HG03064 (cell line): ENCODE measurements at regions not wholly inside any gene's neighbourhood (a gene's known extent, or its start where the extent isn't known, plus 50 kb on each side); places are given as distances from the start of the nearest gene placed in this dataset.
"Not testable (repeated sequence)": the region's sequence is repeated elsewhere in the genome, so short reads cannot be mapped to it uniquely, and the experiment has no call there.

Experiments used
- ATAC-seq: cut with Tn5 transposase; IDR thresholded peaks from one replicate; pipeline ENCODE4 v1.9.1; 2021; ENCODE audit warnings: low read depth; ENCODE audit not compliant: unreplicated experiment

DNA sequence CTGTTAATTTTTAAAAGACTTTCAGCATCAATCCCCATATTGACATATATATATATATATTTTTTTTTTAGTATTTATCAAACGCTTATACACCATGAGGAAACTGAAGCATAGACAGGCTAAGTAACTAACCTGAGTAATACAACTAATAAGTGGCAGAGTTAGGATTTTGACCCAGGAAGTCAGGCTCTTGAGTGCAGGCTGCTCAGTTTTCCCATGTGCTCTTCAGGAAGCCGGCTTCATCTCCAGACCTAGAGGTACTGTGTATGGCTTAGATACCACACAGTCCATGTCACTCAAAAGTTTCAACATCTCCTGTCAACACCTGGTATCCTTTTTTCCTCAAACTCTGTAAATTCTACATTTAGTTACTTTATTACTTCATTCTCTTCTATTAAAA lies 841.7 kb upstream of the ACVR2A start:
- ATAC-seq, result no peak

DNA sequence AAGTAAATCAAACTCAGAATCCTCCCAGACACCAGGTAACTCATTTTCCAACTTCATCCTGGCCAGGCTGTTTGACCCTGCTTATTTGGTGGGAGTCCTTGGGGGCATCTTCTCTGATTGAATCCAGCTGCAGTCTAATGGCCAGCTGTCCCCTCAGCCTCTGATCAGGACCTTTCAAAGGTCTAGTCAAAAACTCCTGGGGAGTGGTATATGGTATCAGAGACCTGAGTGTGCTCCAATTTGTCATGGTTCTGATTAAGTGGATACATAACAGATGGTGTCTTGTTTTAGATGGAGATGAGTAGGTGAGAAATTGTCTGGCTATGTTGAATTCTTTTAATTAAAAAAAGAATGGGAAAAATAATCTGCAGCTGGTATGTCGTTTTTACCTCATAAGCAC lies 842.6 kb upstream of the ACVR2A start:
- no peak for ATAC-seq

DNA sequence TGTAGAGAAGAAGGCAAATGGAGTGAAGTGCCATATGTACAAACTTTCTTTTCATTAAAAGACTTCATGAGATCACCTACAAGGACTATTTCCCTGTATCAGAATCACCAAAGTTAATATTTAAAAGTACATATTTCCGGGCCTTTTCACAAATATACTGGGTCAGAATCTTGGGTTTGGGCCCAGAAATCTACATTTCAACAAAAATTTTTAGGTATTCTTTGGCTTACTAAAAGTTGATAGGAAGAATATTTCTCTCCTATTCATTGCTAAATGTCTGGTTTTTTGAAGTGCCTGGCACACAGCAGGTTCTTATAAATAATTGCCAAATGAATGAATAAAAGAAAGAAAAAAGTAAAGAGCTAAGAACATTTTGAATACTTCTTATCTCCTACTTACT lies 843.8 kb upstream of the ACVR2A start:
- ATAC-seq, result no peak

DNA sequence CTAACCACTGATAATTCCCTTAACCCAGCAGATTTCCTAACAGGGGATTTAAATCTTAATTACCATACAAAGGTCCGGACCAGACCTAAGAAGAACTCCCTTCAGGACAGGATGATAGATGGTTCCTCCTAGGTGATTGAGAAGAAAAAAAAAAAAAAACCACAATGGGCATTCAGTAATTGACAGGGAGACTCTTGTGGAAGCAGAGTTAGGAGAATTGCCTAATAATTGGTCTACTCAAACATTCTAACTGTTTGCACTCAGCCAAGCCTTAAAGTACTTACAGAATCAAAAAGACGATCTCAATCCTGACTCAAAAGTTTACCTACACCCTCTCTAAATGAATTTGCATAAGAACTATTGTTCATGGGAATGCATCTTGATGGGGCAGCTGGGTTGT lies 844.7 kb upstream of the ACVR2A start:
- ATAC-seq, result not testable (repeated sequence)

DNA sequence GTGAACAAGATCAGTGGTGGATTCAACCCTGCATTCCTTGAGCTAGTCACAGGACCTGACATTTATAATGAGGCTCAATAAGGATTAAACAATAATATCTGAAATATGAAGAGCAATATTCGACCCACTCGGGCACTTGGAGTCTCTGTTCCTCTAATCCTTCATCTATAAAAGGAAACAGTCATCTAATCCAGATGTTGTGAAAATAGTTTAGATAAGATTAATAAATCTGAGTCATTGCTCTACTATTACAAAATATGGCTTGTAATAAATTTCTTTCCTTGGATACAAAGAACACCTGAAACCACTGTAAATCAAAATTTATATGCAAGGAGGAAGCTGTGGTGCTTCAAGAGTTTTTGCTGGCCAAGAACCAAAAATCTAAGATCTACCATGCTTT lies 846.9 kb upstream of the ACVR2A start:
- ATAC-seq, result no peak

DNA sequence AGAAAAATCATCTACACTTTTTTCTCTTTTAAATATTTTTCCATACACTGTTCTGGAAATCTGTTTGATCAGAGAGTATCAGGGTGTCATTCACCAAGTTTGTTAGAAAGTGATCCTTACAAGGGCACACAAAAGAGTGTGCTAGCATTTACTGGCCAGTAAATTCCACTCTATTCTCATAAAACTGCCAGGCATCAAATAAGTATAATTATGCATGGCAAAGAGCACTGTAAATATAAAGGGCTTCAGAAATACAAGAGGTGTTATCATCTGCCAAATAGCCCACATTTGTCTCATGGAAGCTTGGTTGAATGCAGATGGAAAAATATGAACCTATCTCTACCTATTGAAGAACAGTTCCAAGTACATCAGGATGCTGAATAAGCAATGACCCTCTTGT lies 847.3 kb upstream of the ACVR2A start:
- ATAC-seq, result no peak

DNA sequence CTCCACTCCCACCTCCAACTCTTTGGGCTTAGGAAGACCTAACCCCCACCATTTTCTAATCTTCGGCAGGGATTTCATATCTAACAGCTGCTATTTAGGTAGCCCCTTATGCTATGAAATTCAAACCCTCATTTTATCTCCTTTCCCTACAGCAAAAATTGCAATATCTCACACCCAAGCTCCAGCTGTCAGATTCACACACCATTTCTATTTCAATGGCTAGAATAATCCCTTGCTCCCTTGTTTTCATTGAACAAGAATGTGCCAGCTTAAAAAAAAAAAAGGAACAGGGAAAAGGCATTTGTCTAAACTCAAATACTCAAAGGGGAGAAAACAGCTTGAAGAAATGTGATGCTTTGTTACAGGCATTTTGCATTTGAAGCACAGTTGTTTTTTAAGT lies 850.6 kb upstream of the ACVR2A start:
- no peak for ATAC-seq

DNA sequence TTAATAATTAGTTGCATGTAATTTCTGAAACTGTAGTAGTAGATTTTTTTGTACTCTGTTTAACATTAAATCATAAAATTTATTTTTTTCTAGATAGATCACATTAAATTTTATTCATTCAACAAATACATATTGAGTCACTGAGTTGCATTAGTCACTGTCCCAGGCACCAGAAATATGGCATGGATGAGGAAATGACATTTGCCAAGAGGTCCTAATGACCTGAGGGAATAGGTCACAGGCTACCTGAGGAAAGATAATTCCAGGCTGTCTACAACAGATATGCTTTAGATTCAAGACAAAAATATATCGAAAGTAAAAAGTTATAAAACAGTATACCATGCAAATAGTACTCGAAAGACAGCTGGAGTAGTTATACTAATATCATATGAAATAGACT lies 852.4 kb upstream of the ACVR2A start:
- ATAC-seq, result no peak

DNA sequence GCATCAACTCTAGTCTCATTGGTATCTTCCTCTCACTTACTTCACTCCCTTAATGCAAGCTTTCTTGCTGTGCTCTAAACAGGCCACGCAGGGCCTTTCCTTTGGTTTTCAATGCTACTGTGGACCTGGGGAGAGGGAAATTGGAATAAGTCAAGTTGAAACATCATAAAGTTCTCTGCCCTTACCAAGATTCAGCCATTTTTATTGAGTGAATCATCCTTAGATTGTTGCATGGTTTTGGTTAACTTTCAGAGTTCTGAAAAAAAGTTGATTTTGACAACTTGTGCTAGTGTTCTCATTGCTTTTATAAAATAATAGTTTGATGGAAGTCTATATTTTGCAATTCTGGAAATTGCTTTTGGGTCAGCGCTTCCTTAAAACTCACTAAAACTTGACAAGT lies 852.8 kb upstream of the ACVR2A start:
- ATAC-seq, result no peak

DNA sequence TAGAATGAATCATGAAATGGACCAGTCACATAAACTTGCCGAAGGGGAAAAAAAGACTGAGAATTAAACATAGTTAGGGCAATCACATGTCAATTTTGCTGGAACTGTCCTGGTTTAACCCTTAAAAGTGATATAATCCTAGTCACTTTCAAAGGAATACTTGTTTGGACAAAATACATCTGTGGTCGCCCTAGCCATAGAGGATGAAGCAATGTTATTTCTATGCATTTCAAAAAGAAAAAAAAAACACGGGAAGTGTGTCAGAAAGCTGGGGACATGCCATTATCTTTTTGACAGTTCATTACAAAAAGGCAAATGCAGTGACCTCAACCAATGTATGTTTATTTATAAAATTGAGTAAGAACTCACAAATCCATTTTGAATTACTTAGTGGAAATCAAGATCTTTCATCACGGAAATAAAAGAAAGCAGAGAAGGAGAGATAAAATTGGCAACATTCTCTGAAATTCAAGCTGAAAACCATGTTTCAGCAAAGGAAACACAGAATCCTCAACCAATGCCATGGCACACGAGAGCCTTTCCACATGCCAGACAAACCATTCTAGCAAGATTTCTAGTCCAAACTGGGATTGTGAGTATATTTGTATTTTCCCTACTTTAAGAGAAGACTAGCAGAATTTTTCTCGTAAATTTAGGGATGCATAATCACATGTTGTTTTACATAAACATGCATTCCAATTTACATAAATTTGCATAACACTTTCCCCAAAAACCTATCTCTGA lies 854.3 kb upstream of the ACVR2A start:
- no peak for ATAC-seq

DNA sequence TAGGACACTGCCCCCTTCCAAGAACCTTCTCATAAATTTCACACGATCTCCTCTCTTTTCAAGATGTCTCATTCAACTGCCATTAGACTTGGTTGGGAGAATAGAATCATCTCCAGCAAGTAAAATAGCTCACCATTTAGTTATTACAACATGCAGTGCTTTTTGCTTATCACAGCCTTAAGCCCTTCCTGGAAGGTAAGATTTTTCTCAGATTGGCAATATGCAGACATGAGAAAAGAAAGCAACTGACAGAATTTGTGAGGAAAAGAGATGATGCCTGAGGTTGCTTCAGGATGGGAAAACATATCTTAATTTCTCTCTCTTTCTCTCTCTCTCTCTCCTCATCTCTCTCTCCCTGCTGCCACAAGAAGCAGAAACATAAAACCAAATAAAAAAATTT lies 855.1 kb upstream of the ACVR2A start:
- ATAC-seq, result no peak

DNA sequence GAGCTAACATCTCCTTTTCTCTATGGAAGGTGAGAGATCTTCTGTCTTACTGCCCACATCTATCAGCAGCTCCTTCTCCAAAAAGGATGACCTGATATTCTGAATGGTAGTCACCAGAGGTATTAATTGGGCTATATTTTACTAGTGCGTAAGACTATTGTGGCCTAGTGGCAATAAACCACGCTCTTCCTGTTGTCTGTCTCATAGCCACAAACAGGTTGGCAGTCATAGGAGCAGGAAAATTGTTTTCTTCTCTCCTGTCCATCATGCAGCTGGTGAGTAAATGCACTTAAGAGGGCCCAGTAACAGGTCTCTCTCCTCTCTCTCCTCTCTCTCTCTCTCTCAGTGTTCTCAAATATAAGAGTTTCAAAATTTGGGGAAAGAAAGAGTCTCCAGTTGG lies 856.8 kb upstream of the ACVR2A start:
- no peak for ATAC-seq

DNA sequence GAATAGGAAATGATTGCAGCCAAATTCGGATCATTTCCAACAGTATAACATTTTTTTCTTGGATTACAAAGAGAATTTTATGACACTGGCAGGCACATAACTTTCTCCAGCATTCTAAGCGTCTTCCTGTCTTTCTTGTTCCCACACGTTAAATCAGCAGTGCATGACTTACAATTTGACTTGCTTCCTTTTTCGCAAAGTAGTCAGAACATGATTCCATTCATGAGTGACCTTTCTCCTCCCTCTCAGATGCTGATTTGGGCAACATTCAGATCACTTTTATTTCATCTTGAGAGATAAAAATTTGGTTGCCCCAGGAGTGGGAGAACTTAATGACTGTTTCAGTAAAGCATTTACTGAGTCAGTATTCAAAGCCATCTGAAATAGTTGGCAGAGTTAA lies 858.7 kb upstream of the ACVR2A start:
- ATAC-seq, result no peak

DNA sequence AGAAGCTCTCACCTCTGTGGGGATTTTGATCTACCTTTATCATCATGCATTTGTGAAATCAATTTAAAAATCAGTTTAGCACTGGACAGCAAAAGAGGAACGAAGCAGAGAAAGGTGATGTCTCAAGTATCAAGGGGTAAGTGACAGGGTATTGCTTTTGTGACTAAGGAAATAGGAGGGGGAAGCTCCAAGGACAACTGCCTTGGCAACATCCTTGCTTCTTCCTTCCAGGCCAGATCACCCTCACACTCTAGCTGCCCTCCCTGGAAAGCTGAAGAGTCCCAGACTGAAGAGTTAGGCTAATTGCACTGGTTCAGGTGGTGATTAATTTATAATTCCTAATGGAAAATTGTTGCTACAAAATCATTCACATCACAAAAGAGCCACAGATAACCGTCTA lies 859.1 kb upstream of the ACVR2A start:
- no peak for ATAC-seq

DNA sequence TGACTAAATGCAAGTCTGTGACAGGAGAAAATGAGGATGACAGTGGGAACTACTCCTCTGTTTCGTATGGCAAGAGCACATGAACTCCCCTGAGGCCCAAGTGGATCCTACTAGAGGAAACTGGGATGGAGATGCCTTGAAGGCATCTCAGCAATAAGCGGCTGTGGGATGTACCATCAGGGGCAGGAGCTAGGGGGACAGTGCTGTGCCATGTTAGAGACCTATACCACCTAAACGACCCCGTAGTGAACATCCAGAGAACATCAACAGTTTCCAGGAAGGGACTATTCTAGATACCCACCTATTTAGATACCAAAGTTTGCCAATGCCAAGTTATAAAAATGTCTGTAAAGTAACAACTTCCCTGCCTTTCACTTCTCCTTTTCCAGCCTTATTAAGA lies 860.8 kb upstream of the ACVR2A start:
- ATAC-seq, result no peak

DNA sequence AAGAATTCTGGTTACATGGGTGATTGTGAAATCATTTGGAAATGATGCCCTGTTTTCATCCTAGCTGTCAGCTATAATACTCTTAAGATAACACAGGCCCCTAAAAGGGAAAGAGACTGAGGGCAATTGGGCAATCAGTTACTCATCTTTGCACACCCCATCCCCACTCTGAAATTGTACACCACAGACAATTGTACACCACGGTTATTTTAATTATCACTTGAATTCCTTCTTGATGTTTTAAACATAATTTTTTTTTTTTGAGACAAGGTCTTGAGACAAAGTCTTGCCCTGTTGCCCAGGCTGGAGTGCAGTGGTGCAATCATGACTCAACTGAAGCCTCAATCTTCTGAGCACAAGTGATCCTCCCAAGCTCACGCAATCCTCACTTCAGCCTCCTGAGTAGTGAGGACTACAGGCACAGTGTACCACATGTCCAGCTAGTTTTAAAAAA lies 862.4 kb upstream of the ACVR2A start:
- no peak for ATAC-seq

DNA sequence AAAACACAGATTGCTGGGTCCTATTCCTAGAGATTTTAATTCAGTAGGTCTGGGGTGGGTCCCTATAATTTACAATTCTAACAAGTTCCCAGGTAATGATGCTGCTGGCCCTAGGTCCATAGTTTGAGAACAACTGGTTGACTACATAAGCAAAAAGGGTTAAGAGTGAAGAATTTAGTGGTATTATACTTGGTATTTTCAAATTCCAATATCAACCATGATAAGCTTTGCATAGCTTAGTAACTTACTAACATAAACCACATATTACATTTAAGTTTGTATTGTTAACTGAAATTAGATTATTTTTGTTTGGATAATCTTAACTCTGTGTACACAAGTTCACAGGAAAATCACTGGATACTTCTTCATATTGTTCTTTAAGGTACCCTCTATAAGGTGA lies 862.9 kb upstream of the ACVR2A start:
- no peak for ATAC-seq

DNA sequence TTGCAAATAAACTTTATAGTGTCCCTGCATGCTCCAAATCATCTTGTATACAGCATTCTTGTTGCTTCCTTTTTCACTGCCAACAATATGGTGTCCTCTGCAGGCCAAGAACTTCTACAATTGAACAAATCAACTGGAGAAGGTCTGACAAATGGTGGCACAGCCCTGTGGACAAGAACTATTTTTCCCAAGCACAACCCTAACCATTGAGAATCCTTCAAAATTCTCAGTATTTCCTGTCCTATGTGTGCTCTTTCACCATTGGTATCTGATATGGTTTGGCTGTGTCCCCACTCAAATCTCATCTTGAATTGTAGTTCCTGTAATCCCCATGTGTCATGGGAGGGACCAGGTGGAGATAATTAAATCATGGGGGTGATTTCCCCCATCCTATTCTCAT lies 865.1 kb upstream of the ACVR2A start:
- no peak for ATAC-seq

DNA sequence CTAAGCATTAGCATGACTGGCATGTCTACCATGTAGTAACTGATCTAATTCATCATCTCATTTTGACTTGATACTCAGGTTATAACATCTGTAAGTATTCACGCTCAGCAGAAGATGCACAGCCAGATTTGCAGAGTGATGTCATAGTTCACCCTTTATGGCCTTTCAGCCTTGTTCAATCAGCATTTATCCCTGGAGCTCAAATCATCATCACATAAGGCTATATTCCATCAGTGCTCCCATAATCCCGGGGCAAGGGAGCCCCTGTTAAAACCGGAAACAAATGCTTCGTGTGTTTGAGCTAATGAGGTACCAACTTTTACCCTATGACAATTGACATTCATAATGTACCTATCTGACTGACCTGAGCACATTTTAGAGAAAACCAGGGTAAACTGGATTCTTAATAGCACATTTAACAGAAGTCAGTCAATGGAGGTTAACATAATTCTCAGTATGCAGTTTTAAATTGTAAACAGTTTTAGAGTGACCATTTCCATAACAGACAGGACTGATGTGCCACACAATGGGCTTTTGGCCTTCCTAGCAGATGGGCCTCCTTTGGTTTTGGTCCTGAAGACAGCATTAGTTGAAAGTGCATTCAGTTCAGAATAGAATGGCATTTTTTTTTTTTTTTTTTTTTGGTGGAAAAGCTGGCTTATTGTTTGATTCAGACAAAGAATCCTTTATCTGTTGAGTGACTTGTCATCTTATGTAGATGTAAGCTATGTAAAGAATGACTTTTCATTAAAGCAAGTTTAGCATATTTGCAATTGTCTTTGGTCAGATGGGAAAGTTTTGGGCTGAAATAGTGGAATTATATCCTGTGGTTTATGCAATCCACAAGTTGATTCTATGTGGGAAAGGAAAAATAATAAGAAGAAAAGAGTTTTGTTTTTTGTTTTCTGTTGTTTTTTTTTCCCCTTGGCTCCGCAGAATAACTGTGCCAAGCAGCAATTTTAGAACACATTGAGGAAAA lies 866.0 kb upstream of the ACVR2A start:
- no peak for ATAC-seq

DNA sequence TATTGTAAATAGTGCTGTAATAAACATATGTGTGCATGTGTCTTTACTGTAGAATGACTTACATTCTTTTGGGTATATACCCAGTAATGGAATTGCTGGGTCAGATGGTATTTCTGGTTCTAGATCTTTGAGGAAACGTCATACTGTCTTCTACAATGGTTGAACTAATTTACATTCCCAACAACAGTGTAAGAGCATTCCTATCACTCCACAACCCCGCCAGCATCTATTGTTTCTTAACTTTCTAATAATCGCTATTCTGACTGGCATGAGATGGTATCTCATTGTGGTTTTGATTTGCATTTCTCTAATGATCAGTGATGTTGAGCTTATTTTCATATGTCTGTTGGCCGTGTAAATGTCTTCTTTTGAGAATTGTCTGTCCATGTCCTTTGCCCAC lies 873.8 kb upstream of the ACVR2A start:
- not testable (repeated sequence) for ATAC-seq

DNA sequence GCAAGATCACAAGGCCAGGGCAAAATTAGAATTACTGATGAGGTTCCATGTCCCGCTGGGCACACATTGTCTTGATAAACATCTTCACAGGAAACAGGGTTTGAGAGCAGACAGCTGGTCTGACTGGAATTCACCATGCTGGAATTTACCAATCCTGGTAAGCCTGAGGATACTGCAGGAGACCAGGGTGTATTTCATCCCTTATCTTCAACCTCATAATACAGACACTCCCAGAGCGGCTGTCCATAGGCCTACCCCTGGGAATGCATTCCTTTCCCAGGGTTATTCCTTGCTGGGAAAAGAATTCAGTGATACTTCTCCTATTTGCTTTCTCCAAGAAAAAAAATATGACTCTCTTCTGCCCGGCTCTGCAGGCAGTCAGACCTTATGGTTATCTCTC lies 875.1 kb upstream of the ACVR2A start:
- ATAC-seq, result not testable (repeated sequence)

DNA sequence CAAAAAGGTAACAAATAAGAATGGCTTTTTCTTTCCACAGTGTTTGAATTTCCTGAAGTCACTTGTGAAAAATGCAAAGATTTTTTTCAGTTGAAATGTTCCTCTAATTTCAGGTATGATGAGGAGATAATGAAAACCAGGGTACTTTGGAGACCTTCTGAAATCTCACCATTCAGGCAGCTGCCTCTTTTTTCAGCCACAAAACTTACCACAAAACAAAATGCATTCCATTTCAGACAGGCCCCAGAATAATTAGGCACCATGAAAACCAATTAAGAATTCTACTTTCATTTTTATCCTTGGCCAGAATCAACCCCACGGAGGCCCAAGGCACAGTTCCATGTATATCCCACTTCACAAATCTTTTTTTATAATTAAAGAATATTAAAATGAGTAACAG lies 880.3 kb upstream of the ACVR2A start:
- ATAC-seq, result no peak
